GM19324 (cell line): ENCODE measurements at regions not wholly inside any gene's neighbourhood (a gene's known extent, or its start where the extent isn't known, plus 50 kb on each side); places are given as distances from the start of the nearest gene placed in this dataset.
"Not testable (repeated sequence)": the region's sequence is repeated elsewhere in the genome, so short reads cannot be mapped to it uniquely, and the experiment has no call there.

Experiments
- ATAC-seq: cut with Tn5 transposase; IDR thresholded peaks from one replicate; pipeline ENCODE4 v1.9.1; 2021; ENCODE audit warnings: mild to moderate bottlenecking, moderate library complexity; ENCODE audit not compliant: unreplicated experiment, low FRiP score

DNA sequence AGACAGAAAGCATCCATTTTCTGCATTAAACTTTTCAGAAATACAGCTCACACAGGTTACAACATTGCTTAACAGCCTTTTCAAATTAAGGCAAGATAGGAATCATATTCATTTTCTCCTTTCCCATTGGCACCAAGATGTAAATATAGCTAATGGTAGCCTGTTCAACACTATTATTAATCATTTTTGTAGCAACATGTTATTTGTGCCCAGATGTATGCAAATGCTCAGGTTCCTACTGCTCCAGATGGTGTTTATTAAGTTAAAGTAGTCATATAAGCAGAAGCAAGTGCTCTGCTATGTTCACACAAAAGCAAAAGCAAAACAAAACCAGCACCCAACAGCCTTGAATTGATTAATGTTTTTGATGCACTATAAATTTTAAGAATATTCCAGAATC, 1110.6 kb downstream of the SLC6A15 start:
- ATAC-seq, result no peak

DNA sequence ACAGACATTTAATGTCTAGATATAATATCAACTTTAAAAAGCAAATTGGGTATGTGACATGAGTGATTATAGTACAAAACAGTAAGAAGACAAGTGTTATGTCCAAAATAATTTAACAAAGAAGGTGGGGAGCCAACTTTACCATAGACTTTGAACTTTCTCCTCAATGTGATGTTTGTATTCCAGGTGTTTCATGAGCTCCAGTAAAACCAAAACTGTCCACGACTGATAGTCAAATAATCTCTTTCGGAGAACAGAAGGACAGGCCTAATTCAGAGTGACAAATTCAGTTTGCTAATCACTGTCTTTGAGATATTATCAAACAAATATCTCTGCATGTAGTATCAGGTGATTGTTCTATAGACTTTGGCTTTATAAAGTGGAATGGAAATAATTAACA, 1112.6 kb downstream of the SLC6A15 start:
- no peak for ATAC-seq

DNA sequence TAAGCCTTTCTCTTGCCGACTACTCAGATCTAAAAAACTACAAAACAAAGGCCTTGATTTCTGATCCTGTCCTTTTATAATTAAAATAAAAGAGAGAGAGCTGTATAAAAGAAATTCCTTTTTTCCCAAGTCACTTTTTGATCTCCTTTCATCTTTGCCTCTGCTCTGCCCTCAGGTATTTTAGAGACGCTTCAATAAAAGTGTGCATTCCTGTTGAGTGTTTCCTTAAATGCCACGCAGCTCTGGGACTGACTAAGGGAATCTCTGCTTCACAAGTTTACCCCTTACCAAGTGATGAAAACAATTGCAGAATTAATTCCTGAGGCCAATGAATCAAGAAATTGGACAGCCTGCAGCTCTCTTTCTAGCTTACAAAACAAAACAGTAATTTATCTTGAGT, 1109.8 kb downstream of the TMTC2 start:
- no peak for ATAC-seq

DNA sequence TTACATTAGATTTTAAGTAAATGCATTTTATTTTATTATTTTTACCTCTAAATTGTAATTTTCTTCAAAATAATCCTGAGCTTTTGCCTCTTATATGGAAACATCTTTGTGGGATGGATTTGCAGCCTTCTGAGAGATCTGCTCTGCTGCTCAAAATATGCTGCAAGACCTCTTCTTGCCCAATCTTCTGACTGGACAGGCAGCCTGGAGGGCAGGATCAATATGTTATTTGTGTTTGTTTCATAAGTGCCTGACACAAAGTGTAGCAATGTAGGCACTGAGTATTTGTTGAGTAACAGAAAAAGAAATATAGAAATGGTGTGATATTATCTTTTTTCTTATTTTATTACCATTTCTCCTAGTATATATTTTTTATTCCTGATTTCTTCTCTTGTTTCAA, 1106.9 kb downstream of the TMTC2 start:
- no peak for ATAC-seq

DNA sequence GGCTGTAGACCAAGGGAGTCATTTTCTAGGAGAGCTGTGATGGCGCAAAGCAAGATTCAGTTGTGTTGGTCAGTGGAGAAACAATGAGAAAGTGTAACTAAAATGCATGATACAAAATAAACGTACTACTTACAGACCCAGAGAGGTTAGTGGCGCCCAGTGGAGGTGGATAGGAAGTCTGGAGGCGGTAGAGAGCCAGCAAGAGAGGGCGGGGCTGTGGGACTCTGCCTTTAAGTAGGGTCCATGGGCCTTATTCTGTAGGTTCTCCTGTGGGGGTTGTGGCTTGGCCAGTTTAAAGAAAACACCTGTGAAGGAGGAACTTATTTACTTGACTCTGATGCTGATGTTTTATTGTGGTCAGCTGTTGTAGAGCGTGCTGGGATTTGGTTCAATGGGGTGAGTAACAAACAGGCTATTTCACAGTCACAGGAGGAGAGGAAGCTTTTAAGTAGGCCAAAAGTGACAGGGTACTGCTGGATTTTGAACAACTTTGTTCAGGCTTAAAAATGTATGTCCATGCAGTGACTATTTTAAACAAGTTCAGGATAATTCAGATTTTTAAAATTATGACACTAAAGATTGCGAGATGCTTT, 1097.7 kb downstream of the TMTC2 start:
- ATAC-seq, result no peak

DNA sequence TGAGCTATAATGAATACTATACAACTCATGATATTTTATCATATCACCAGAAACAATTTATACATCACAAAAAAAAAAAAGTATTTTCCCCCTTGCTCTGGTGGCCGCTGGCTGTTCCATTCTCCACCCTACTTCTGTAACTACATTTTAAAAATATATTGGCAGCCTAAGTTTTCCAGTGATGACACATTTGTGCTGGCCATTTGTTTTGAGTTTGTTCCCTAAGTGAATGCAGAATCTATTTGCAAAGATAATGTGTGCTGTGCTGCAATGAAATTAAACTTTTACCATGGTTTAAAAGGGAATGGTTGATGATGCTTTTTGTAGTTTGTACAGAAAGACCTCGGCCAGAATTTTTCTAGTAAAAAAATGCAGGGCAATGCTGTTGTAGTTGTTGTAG, 1092.8 kb downstream of the TMTC2 start:
- ATAC-seq, result no peak

DNA sequence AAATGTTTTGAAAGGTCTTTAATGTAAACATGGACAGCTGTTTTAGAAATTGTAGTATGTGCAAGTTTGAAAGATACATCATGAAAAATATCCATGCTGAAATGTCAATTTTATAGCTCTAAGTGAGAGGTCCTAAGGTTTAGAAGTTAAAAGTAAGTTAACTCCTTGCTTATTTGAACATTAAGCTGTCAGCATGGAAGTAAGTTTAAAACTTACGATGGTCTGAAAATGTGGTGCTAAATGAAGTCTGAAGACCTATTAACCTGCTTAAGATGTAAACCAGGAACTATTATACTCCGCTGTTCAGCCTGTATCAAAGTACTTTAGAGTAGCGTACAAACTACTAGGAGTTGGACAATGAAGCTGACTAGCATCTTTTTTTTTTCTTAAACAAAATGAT, 1082.4 kb downstream of the TMTC2 start:
- ATAC-seq, result no peak

DNA sequence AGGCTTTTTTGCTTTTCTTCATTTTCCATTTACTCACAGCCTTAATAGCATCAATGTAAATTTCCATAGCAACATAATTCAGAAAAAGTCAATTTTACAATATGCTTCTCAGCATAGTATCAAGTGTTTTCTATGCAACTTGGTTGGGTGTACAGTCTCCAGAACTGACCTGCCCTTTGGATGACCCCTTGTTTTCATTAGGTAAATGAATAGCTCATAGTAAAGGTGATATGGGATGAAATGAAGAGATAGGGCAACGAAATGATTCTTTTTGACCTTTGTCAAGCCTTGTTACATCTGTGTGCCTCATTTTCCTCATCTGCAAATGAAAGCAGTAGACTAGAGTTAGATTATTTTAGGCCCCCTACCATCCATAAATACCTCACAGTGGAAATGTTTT, 1081.0 kb downstream of the TMTC2 start:
- no peak for ATAC-seq

DNA sequence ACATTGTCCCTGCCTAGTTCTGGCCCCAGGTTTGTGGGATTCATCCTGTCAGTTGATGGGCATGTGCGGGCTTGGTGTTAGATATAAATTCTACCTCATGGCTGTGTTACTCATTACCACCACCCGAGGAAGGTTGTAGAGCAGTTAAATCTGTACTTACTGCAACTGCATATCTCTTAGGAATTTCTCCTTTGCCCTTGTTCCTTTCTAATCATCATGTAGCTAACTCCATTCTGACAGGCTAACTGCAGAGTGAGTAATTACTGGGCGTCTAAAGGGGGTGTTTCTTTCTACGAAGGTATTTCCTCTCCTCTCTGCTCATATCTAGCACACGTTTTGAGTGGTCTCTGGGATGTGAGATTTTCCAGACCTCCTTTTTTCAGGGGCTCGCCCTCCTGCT, 1076.7 kb downstream of the TMTC2 start:
- ATAC-seq, result no peak

DNA sequence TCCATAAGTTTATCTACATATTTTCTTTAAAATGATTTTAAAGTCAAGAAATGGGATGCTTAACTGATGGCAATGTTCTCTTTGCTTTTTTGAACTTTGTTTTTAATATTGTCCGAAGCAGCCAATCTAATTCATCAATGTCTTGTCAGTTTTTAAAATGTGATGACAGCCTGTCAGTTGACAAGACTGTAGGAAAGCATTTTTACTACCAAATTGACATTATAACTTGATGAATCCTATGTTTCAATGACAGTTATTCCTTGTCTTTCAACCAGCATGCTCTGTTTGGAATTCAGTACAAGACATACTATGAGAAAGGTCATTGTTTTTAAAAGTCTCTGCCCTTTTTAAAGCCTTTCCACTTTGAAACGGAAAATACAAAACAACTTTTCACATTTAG, 1073.2 kb downstream of the TMTC2 start:
- no peak for ATAC-seq

DNA sequence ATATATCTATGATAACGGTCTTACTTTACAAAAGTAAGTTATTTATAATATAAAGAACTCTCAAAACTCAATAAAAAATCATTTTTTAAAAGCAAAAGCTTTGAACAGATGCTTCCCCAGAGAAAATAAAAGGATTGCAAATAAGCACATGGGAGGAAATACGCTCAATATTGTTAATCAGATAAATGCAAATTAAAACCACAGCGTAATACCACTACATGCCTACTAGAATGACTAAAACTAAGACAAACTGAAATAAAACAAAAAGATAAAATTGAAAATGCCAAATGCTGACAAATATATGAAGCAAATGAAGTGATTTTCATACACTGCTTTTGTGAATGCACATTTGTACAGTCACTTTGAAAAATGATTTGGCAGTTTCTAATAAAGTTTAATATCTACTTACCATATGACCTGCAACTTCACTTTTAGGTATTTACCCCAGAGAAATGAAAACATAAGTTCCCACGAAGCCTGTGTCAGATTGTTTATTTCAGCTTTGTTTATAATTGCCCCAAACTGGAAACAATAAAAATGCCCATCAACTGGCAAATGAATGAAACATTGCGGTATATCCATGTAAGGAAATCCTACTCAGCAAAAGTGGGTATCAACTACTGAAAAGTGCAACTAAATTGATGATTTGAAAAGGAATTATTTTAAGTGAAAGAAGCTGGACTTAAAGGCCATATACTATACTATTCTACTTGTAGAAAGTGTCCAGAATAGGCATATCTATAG, 1072.4 kb downstream of the TMTC2 start:
- ATAC-seq, result no peak

DNA sequence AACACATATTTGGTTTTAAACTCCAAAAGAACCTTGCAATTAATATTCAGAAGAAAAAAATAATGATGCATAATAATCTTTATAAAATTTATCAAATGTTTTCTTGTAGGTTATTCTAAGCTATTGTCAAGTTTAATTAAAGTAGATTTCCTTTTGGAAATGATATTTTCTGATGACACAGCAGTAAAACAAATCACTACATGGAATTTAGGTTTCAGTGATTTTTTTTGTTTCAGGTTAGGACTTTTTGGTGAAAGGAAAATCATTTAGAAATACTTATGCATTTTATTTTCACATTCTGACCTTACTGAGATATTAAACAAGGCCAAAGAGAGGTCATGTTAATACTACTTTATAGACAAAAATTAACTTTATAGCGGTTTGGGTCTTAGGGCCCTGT, 1067.2 kb downstream of the TMTC2 start:
- no peak for ATAC-seq

DNA sequence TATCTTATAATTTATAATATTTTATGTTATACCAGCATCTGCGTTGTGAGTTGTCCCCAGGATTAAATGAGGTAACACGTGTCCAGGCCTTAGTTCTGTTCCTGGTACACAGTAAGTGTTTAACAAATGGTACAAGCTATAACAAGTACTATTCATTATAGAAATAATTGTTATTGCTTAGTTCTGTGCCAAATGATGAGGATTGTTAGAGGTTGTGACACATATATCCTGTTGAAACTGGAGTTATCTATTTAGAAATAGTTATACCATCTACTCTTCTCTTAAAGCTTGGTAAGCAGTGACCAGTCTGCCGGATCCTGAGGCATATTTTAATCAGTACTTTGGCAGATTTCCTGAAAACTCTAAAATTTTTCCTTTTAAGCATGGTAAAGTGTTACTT, 1066.5 kb downstream of the TMTC2 start:
- no peak for ATAC-seq

DNA sequence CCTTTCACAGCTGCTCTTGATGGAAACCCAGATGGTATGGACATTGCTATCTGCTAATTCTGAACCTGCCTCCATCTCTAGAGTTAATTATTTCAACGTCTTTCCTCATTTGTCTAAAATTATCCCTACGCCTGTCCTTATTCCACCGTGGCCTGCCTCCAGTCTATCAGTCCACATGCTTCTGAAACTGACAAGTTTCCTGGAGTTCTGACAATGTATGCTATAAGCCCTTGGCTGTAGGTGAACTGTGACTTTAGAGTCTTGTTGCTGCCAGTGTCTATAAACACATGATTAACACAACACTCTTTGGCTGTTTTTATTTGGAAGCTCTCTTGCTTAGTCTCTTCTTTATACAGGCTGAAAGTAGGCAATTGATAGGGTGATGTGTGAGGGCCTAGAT, 1052.9 kb downstream of the TMTC2 start:
- no peak for ATAC-seq

DNA sequence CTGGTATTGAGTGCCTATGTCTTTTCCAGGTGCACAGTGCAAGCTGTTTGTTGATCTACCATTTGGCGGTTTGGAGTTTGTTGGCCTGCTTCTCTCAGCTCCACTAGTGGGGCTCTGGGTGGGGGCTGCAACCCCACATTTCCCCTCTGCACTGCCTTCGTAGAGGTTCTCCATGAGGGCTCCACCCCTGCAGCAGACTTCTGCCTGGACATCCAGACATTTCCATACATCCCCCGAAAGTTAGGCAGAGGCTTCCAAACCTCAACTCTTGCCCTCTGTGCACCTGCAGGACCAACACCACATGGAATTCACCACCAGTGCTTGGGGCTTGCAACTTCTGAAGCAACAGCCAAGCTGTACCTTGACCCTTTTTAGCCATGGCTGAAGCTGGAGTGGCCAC, 1024.1 kb downstream of the TMTC2 start:
- ATAC-seq, result no peak

DNA sequence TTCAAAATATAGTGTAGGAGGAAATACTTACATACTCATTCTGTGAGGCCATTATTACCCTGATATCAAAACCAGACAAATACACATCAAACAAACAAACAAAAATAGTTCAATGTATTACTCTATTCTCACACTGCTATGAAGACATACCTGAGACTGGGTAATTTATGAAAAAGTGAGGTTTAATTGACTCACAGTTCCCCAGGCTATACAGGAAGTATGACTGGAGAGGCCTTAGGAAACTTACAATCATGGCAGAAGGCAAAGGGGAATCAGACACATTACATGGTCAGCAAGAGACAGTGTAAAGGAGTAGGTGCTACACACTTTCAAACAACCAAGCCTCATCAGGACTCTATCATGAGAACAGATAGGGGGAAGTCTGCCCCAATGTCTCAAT, 1023.2 kb downstream of the TMTC2 start:
- ATAC-seq, result no peak

DNA sequence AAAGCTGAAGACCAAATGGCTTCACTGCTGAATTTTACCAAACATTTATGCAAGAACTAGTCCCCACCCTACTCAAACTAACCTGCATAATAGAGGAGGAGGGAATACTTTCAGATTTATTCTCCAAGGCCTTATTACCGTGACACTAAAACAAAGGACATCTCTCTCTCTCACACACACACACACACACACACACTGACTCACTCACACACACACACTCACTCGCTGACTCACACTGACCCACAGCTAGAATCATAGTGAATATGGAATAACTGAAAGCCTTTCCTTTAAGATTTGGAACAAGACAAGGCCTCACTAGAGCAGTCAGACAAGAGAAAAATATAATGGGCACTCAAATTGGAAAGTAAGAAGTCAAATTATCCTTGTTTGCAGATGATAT, 1014.1 kb downstream of the TMTC2 start:
- no peak for ATAC-seq

DNA sequence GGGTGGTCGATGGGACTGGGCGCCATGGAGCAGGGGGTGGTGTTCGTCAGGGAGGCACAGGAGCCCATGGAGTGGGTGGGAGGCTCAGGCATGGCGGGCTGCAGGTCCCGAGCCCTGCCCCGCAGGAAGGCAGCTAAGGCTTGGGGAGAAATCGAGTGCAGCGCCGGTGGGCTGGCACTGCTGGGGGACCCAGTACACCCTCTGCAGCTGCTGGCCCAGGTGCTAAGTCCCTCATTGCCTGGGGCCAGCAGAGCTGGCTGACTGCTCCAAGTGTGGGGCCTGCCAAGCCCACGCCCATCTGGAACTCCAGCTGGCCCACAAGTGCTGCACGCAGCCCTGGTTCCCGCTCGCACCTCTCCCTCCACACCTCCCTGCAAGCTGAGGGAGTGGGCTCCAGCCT, 1009.6 kb downstream of the TMTC2 start:
- not testable (repeated sequence) for ATAC-seq

DNA sequence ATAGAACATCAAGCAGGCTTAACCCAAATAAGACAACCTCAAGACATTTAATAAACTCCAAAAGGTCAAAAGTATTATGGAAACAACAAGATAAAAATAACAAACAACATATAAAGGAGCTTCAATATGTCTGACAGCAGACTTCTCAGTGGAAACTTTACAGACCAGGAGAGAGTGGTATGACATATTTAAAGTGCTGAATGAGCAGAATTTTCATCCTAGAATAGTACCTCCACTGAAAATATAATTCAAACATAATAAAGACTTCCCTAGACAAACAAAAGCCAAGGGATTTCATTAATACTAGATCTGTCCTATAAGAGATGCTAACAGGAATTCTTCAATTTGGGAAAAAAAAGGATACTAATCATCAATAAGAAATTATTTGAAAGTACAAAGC, 1005.0 kb downstream of the TMTC2 start:
- ATAC-seq, result no peak

DNA sequence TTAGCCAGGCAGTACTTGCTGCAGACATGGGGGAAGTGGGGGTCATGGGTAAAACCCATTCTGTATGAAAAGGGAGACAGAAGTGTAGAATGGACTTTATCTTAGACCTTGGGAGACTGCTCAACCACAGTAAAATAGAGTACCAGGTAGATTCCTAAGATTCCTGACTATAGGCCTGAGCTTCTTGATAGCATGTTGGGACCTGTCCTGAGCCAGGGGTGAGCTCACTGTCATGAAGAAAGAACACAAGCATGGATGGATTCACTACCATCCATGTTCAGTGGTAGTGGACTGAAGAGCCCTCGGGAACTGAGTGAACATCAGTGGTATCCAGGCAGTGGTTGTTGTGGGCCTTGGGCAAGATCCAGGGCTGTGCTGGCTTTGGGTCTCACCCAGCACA, 1003.8 kb downstream of the TMTC2 start:
- no peak for ATAC-seq

DNA sequence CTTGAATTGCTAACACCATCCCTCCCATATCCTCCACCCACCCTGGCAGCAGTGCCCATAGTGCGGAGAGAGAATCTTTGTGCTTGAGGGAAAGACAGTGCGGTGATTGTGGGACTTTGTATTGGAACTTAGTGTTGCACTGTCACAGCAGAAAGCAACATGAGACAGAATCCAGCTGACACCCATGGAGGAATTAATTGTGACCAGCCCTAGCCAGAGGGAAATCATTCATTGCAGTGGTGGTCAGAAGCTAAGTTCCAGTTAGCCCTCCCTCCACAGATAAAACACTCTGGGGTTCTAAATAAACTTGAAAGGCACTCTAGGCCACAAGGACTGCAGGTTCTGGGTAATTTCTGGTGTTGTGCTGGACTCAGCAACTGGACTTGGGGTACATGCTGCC, 1002.6 kb downstream of the TMTC2 start:
- no peak for ATAC-seq

DNA sequence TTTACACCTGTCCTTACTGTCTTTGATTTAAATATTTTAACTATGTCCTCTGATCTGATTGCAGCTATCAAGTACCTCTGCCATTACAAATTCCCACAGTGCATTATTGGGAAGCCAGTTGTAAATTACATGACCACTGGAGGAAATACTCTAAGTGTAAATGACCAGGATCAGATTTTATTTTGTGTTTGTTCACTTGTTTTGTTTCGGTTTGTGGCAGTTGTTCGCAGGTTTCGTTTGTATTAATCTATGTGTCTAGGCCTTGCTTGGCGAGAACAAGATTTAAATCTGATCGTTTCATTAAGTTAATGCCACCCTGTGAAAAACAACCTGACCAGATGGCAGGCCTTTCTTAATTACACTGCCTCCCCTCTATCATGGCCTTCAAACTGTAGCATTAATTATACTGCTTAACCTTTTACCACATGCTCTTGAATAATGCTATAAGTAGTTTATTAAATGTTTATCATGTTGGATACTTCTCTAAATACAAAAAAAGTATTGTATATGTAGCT, 990.1 kb downstream of the TMTC2 start:
- ATAC-seq, result no peak
